ENCODE measurements at regions not wholly inside any gene's neighbourhood (a gene's known extent, or its start where the extent isn't known, plus 50 kb on each side); places are given as distances from the start of the nearest gene placed in this dataset.

DNA sequence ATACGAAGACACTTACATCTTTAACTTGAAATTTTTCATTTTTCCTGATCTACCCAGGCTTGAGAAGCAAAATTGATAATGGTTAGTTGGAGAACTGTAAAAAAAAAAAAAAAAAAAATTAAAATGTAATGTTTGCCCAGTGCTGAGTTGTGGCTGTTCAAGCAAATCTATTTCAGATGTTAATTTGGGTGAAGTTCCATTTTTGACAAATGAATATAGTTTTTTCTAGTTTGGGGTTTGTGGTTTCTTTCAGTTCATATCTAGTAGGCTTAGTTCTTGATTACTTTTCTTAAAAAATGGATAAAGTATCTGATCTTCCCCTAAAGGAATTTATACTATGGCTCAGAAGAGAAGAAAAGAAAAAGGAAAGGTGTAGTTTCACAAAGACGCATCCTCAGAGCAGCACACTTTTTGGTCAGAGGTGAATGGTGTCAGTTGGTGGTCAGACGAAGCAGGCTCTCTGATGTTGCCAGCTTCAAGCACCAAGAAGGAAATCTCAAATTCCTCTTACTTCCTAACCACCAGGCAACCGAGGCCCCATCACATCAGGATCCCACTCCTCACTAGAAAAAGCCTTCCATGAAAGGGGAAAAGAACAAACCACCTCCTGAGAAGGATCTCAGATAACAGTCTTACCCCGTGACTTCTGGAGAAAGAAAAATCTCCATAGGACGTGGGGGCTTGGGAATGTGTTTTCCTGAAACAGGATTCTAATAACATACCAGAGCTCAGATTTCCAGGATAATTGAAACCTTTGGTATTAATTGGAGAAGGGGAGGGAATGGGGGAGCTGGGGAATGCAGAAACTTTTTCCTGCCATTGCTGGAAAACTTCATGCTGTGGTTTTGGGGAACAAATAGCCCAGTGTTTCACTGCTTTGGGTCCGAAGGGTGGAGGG lies 396.2 kb downstream of the CD83 start:
- no peaks in the 10 kb centered on the region for H3K79me2 ChIP-seq (ENCODE audit: insufficient read depth, low read length)
- peaks cover 0 to 4% (median 0%) of the 10 kb centered on the region in 3 experiments; a peak in 2 of 7 replicates for H3K36me3 Mint-ChIP-seq (ENCODE audit: insufficient read depth in 1 of 3, low read depth in 3 of 3)
- H4K5ac ChIP-seq (ENCODE audit: insufficient read length, low read depth, low read length), result no peak overlapping the region
- H3K9me3 ChIP-seq (ENCODE audit: control insufficient read depth, low read depth, low read length), result no peaks in the 10 kb centered on the region
- TF ChIP-seq, protein P1, sequence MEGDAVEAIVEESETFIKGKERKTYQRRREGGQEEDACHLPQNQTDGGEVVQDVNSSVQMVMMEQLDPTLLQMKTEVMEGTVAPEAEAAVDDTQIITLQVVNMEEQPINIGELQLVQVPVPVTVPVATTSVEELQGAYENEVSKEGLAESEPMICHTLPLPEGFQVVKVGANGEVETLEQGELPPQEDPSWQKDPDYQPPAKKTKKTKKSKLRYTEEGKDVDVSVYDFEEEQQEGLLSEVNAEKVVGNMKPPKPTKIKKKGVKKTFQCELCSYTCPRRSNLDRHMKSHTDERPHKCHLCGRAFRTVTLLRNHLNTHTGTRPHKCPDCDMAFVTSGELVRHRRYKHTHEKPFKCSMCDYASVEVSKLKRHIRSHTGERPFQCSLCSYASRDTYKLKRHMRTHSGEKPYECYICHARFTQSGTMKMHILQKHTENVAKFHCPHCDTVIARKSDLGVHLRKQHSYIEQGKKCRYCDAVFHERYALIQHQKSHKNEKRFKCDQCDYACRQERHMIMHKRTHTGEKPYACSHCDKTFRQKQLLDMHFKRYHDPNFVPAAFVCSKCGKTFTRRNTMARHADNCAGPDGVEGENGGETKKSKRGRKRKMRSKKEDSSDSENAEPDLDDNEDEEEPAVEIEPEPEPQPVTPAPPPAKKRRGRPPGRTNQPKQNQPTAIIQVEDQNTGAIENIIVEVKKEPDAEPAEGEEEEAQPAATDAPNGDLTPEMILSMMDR (conservative IDR thresholded peaks at IDR 0.05), result no peak
- no peak overlapping the region for H3K4ac ChIP-seq (ENCODE audit: low read depth, low read length)
- H2BK120ac ChIP-seq (ENCODE audit: low read depth, low read length, poor library complexity, severe bottlenecking), result no peak overlapping the region
- DNase-seq, result no peak
- H2BK20ac ChIP-seq (ENCODE audit: low read depth, low read length, poor library complexity, severe bottlenecking), result no peak overlapping the region
- no peaks in the 10 kb centered on the region; the same call in 1 of the 2 replicates for H3K27me3 Mint-ChIP-seq (ENCODE audit: low read depth)
- H3K4me3 Mint-ChIP-seq, result no peak overlapping the region
- no peak overlapping the region for H4K91ac ChIP-seq (ENCODE audit: insufficient read length, low read depth, low read length)
- H3K4me2 ChIP-seq (ENCODE audit: insufficient read depth, insufficient read length, low read length), result no peak overlapping the region
- no peak overlapping the region for H3K9ac ChIP-seq (ENCODE audit: extremely low read depth, insufficient read length, low read length)
- no peak overlapping the region for H3K23ac ChIP-seq (ENCODE audit: insufficient read length, low read depth, low read length)
- H4K20me1 ChIP-seq (ENCODE audit: control insufficient read depth, insufficient read depth, insufficient read length), result no peaks in the 10 kb centered on the region
- no CpG with 5 or more reads among the region's 7 CpGs for WGBS (ENCODE audit: extremely low coverage, insufficient read length, low lambda C conversion rate)
- no peak overlapping the region for H2BK12ac ChIP-seq (ENCODE audit: insufficient read length, low read depth, low read length)
- H3K79me1 ChIP-seq (ENCODE audit: insufficient read depth, low read depth, low read length, poor library complexity, severe bottlenecking), result no peaks in the 10 kb centered on the region
- H2AFZ ChIP-seq (ENCODE audit: low read length), result no peak overlapping the region
- no peaks in the 10 kb centered on the region for H3K4me1 ChIP-seq (ENCODE audit: insufficient read depth, low read length)
- H2AK5ac ChIP-seq (ENCODE audit: insufficient read length, low read length), result no peak overlapping the region
- H2BK5ac ChIP-seq (ENCODE audit: insufficient read length, low read length), result no peak overlapping the region
- no peak overlapping the region; a peak in 1 of 7 replicates for H3K27ac Mint-ChIP-seq
- H3T11ph ChIP-seq (ENCODE audit: low read length), result no peak overlapping the region
- H3K56ac ChIP-seq (ENCODE audit: insufficient read length, low read depth, low read length), result no peak overlapping the region
- H3K27ac ChIP-seq (ENCODE audit: insufficient read length, low read depth, low read length), result no peak overlapping the region
- H3K9me3 Mint-ChIP-seq, result no peaks in the 10 kb centered on the region; a peak in 1 of 5 replicates
- H3K23me2 ChIP-seq (ENCODE audit: insufficient read length, low read depth, low read length, poor library complexity, severe bottlenecking), result no peaks in the 10 kb centered on the region
- peaks cover 8 to 10% of the 10 kb centered on the region in 2 experiments for H3K4me1 Mint-ChIP-seq
- H3K18ac ChIP-seq (ENCODE audit: insufficient read length, low read depth, low read length), result no peak overlapping the region
- no peaks in the 10 kb centered on the region; the same call in 1 of the 2 replicates for H3K27me3 ChIP-seq (ENCODE audit: insufficient read depth, low read length)
- H3K14ac ChIP-seq (ENCODE audit: insufficient read depth, low read length), result no peak overlapping the region
- no peak overlapping the region for H4K8ac ChIP-seq (replicated peaks; ENCODE audit: insufficient read length, low read depth, low read length)
- no peak overlapping the region for H2BK15ac ChIP-seq (ENCODE audit: low read depth, low read length)
